NCI-H187 treated with DMSO at 0.1 percent for 48 hours (cell line): ENCODE measurements at regions not wholly inside any gene's neighbourhood (a gene's known extent, or its start where the extent isn't known, plus 50 kb on each side); places are given as distances from the start of the nearest gene placed in this dataset.

Experiments
- DNase-seq: peaks from one replicate; lab custom pipeline; 2025; lab: John Stamatoyannopoulos, UW

DNA sequence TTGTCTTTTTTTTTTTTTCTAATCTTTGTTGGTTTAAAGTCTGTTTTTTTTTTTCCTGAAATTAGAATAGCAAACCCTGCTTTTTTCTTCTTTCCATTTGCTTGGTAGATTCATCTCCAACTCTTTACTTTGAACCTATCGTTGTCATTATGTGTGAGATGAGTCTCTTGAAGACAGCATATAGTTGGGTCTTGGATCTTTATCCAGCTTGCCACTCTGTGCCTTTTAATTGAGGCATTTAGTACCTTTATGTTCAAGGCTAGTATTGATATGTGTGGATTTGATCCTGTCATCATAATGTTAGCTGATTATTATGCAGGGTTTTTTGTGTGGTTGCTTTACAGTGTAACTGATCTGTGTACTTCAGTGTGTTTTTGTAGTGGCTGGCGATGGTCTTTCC is 383.8 kb downstream of the MAN2A1 start:
- DNase-seq, result no peak

- DNase-seq, result no peak
Observed at GRCh38 chr5:110075656-110076055, 385.9 kb downstream of the MAN2A1 start.

- no peak for DNase-seq
Observed at GRCh38 chr5:110077147-110077546, 387.4 kb downstream of the MAN2A1 start.

DNA sequence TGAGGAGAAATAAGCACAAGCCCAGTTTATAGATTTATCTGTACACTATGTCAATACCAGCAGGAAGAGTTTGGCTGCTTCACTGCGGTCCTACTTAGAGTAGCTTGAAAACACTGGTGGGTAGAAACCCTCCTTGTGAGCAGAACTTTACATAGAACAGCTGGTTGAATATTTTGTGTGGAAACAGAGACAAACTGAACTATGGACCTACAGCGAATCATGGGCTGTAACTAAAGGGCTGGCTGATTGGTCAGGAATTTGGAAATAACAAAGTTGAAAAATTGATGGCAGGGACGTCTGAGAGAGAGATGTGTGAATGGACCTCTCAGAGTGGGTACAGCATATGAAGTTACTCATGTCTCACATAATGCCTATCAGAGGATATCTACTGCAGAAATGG is 392.5 kb downstream of the MAN2A1 start:
- DNase-seq, result no peak

- DNase-seq, result no peak
Observed at GRCh38 chr5:110082863-110083262, 393.1 kb downstream of the MAN2A1 start.

DNA sequence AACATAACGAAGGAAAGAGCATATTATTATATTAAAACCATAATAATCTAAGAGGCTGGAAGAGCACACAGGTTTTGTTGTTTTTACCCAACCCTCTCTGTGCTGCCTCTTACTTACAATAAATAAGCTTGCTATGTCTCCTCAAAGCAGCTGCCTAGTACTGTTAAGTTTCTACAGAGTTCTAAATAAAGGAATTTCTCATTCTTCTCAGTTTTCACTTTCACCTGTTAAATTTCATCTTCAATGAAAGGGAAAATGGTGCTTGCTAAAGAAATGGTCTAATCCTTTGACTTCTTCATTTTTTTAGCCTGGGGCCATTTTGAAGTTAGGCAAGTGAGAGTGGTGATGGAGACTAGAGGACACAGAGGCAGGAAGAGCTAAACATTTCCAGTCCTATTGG is 396.1 kb downstream of the MAN2A1 start:
- no peak for DNase-seq

DNA sequence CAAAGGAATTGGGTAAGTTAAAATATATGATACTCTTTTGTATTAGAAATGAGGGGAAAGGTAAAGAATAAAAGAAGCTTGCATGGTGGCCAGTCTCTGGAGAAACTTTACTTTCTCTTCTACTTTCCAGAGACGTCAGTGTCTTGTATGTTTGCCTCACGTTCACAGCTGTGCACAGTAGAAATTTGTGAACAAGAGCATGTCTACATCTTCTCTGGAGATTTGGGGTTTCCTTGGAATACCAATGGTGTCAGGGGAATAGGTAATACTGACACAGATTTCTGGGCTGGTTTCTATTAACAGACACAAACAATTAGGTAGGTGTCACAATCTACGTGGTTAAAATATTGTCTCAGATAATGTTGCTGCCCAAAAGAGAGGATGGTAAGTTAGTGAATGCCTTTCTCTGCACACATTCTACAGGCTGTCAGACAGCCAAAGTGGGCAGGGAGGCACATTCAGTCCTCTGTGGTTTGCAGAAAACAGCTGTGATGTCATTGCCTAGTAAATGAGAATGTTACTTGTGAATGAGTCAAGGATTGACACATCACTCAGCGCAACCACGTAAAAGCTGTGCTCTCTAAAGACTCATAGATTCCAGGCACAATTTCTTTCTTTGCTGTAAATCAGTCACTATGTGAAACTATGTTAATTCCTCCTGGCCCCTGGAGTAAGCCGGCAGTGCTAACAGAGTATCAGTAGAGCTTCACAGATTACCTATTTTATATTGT is 397.1 kb downstream of the MAN2A1 start:
- DNase-seq, result no peak

DNA sequence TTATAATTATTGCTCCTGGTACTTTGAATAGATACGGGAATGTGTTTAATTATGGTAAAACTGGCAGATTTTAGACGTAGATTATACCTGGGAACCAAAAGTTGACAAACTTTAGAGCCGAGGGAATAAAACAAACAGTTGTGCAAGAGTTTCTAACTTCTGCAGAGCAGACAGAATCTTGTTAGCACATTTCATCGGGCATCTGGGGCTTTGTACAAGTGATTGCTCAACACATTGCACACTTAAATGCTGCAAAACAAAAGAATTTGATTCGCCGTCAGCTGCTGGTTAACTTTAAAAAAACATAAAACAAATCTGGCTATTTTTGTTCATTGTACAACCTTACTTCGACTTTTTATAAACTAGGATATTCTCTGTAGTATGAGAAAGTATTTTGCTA is 398.1 kb downstream of the MAN2A1 start:
- DNase-seq, result no peak

- DNase-seq, result no peak
Observed at GRCh38 chr5:110088676-110089436, 399.1 kb downstream of the MAN2A1 start.

- DNase-seq, result no peak
Observed at GRCh38 chr5:110092955-110093785, 403.4 kb downstream of the MAN2A1 start.

DNA sequence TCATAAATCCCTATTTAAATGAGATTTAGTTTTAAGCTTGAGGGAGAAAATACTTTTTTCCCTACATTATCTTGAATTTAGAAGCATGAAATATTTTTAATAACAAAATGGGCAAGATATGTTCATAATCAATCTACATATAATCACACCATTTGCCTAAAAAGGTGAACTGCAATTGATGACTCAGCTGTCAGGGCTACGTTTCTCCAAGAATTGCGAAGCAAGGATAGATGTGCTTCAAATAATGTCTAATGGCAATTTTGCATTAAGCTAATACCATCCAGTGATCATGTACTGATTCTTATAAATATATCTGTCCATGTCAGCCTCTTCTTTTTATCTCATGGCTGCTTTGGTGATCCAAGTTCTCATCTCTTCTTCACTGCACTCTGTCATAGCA is 404.4 kb downstream of the MAN2A1 start:
- no peak for DNase-seq

DNA sequence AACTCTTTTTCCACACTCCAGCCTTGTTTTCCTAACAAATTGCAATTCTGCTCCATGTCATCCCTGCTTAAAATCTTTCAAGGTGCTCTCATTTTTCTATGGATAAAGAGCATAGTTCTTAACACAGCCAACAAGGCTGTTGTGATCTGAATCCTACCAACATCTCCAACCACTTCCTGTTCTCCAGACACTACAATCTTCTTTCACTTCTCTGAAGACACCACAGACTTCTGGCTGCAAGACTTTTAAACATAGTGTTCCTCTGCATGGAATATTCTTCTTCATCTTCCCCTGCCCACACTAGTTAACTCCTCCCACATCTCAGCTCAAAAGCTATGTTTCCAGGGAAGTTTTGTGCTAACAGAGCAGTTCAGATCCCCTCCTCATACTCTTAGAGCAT is 404.8 kb downstream of the MAN2A1 start:
- no peak for DNase-seq

GRCh38 chr5:110096419-110096818 is 406.7 kb downstream of the MAN2A1 start:
- no peak for DNase-seq

DNA sequence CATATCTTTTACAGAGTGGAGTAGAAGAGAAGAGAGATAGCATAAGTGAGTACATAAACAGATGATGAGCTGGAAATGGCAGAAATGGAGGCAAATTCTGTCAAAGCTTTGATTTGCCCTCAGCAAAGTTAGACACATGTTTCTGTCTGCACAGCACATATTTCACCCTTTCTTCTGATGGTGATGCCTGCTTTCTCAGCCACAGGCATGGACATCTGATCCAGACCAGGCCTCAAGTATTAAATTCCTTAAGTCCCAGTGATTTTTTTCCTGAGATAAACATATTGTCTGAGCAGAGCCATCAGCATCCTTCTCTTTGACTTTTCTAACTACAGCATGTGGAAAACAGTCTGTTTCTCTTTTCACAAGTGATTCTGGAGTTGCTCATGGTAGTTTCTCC is 409.8 kb downstream of the MAN2A1 start:
- no peak for DNase-seq

DNA sequence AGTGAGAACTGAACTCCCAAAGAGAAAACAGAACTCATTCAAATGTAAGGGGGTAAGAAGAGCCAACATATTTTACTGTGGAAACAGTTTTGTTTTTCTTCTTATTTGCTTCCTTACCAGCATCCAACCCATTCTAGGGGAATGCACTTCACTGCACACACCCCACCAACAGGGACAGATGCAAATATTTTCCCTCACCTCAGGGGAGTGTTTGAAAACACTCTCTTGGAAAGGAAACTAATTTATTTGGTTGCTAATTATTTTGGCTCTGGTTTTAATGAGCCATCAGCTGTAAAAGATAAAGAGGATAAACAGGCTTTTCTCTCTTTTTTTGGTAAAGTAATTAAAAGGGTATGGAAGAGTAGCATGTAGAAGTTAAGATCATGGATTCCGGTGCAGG is 413.4 kb downstream of the MAN2A1 start:
- DNase-seq, result no peak

DNA sequence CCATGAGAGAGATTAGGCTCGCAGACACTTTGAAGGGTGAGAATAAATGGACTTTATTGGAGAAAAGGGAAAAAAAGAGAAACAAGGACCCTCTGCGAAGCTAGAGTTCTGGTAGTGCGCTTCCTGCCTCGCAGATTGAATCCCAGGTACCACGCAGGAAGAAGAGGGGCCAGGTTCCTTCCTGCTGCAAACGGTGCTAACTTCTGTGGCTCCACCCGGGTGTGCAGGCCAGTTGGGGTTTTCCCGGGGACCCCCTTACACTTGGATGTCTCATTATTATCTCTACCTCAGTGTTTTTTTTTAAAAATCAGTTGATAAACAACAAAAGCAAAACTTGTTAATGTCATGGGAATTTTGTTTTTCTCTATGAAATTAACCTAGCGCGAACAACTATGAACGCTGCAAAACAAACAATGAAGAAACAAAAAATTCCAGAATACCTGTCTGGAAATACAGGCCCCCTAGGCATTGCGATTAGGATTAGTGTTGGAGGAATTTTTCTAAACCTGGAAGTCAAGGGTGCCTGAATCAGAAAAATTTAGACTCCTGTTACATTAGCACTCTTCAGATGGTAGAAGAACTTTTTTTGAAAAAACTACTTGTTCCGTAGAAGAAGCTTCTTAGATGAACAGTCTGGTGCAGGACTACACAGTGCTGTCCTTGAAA is 414.5 kb downstream of the MAN2A1 start:
- DNase-seq, result no peak

DNA sequence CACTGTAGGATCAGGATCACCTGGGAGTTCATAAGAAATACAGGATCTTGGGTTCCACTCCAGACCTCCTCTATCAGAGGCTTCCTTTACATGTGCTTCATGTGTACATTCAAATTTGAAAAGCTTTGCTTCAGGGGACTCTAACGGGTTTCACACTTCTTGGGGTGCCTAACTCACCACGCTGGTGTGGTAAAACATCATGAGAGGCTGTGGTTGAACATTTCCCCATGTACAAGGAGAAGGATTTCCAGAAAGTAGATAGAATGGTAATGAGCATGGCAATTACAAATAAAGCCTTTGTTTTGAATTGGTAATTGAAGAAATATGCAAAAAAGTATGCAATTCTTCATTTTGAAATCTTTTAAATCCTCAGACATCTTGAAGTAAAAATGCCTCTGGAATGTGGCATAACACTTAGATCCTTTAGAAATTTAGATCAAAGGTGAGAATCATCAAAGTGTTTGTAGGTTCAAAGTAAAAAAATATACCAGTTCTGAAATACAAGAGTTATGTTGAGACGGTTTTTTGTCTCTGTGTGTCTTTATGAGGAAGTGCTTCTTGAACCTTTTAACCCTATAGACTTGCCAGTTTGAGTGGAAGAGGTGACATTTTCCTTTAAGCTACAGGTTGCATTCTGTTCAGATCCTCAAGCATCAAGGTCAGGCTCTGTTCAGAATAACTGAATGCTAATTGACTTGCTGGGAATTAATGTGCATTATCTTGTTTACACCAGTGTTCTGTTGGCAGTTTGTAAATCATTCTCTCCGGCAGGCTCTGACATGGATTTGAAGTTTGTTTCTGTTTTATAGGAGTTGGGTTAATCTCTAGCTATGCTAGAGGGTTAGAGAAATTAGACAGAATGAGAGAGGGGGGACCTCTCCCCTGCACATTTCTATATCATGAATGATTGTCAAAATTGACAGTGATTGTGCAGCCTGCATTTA is 415.3 kb downstream of the MAN2A1 start:
- DNase-seq, result no peak

GRCh38 chr5:110105692-110106091 is 416.0 kb downstream of the MAN2A1 start:
- no peak for DNase-seq

- DNase-seq, result no peak
Observed at GRCh38 chr5:110106750-110107149, 417.0 kb downstream of the MAN2A1 start.

DNA sequence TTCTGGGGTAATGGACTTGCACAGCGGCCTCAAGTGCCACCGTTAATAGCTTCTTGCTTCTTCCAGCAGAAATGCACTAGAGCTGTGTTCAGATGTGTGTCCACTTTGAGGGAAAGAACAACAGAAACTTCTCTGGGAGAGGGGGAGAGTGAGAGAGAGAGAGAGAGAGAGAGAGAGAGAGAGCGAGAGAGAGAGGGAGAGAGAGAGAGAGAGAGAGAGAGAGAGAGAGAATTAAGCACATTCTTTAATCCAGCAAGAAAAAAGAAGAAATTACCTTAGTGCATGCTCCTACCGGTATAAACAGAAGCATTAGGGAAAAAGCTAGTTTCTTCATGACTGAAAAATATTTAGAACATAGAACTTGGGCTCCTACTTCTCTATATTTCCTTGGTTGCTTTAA is 418.8 kb downstream of the MAN2A1 start:
- DNase-seq, result no peak

DNA sequence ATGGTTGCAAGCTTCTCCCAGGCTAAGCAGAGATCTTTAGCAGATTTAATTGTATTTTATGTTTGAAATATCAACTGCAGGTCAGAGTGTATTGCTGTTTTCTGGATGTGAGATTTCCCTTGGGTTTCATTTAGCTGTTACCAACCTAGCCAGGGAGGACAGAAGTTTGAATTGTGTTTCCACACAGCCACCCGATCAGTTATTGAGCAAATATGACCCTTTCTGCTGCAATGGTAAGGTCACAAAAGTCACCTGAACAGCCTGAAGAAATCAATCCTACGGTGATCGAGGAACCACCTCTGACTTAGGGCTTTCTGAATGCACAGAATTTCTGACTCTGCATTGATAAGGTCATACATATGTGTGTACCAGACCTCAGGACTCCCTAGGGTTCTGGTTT is 419.9 kb downstream of the MAN2A1 start:
- DNase-seq, result no peak
